WTC11 (cell line): ENCODE measurements at regions not wholly inside any gene's neighbourhood (a gene's known extent, or its start where the extent isn't known, plus 50 kb on each side); places are given as distances from the start of the nearest gene placed in this dataset.

Source experiments
- ETV6 ChIP-seq: sonication (generic); formaldehyde crosslinking; IDR thresholded peaks from 2 replicates; pipeline ENCODE4 v1.8.1; 2022; ENCODE audit warnings: mild to moderate bottlenecking, missing genetic modification reagents
- JUN ChIP-seq: sonication (generic); formaldehyde crosslinking; IDR thresholded peaks from 2 replicates; pipeline ENCODE4 v1.8.0; 2023; ENCODE audit warnings: mild to moderate bottlenecking, missing genetic modification reagents
- TF ChIP-seq, protein P1 (sequence below): fragments of 200-600 bp; IDR thresholded peaks from 2 replicates; pipeline ENCODE4 v1.8.0; 2022; ENCODE audit warnings: antibody characterized with exemption
- TF ChIP-seq, protein P2 (sequence below): sonication (generic); formaldehyde crosslinking; IDR thresholded peaks from 2 replicates; pipeline ENCODE4 v1.8.1; 2023; ENCODE audit warnings: mild to moderate bottlenecking, moderate library complexity, missing genetic modification reagents
- TF ChIP-seq, protein P3 (sequence below): sonication (generic); formaldehyde crosslinking; IDR thresholded peaks from 2 replicates; pipeline ENCODE4 v1.8.1; 2022; ENCODE audit warnings: low read depth, mild to moderate bottlenecking, moderate library complexity, missing genetic modification reagents, borderline replicate concordance
- TF ChIP-seq, protein P4 (sequence below): sonication (generic); formaldehyde crosslinking; IDR thresholded peaks from 2 replicates; pipeline ENCODE4 v1.8.1; 2023; ENCODE audit warnings: mild to moderate bottlenecking, missing genetic modification reagents, moderate library complexity

DNA sequence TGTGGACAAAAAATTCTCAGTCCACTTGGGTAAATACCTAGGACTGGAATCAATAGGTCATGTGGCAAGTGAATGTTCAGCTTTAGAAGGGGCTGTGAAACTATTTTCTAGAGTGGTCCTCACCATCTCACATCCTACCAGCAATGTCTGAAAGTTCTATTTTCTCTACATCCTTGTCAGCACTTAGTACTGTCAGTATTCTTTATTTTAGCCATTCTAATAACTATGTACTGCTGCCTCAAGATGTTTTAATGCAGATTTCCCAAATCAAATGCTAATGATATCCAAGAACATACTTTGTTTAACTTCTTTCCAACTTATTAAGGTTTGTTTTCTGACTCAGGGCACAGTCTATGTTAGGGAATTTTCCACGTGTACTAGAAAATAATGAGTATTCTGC, 317.0 kb downstream of the BRD1 start:
- TF ChIP-seq, protein P1, sequence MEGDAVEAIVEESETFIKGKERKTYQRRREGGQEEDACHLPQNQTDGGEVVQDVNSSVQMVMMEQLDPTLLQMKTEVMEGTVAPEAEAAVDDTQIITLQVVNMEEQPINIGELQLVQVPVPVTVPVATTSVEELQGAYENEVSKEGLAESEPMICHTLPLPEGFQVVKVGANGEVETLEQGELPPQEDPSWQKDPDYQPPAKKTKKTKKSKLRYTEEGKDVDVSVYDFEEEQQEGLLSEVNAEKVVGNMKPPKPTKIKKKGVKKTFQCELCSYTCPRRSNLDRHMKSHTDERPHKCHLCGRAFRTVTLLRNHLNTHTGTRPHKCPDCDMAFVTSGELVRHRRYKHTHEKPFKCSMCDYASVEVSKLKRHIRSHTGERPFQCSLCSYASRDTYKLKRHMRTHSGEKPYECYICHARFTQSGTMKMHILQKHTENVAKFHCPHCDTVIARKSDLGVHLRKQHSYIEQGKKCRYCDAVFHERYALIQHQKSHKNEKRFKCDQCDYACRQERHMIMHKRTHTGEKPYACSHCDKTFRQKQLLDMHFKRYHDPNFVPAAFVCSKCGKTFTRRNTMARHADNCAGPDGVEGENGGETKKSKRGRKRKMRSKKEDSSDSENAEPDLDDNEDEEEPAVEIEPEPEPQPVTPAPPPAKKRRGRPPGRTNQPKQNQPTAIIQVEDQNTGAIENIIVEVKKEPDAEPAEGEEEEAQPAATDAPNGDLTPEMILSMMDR = no peak
- TF ChIP-seq, protein P2, sequence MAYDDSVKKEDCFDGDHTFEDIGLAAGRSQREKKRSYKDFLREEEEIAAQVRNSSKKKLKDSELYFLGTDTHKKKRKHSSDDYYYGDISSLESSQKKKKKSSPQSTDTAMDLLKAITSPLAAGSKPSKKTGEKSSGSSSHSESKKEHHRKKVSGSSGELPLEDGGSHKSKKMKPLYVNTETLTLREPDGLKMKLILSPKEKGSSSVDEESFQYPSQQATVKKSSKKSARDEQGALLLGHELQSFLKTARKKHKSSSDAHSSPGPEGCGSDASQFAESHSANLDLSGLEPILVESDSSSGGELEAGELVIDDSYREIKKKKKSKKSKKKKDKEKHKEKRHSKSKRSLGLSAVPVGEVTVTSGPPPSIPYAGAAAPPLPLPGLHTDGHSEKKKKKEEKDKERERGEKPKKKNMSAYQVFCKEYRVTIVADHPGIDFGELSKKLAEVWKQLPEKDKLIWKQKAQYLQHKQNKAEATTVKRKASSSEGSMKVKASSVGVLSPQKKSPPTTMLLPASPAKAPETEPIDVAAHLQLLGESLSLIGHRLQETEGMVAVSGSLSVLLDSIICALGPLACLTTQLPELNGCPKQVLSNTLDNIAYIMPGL = no peak
- TF ChIP-seq, protein P3, sequence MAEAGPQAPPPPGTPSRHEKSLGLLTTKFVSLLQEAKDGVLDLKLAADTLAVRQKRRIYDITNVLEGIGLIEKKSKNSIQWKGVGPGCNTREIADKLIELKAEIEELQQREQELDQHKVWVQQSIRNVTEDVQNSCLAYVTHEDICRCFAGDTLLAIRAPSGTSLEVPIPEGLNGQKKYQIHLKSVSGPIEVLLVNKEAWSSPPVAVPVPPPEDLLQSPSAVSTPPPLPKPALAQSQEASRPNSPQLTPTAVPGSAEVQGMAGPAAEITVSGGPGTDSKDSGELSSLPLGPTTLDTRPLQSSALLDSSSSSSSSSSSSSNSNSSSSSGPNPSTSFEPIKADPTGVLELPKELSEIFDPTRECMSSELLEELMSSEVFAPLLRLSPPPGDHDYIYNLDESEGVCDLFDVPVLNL (CRISPR knock-in tag) = no peak
- TF ChIP-seq ETV6 (no peak), JUN (no peak)
- TF ChIP-seq, protein P4, sequence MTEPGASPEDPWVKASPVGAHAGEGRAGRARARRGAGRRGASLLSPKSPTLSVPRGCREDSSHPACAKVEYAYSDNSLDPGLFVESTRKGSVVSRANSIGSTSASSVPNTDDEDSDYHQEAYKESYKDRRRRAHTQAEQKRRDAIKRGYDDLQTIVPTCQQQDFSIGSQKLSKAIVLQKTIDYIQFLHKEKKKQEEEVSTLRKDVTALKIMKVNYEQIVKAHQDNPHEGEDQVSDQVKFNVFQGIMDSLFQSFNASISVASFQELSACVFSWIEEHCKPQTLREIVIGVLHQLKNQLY = no peak
